Skeletal muscle satellite cell (primary cell): ENCODE measurements at regions not wholly inside any gene's neighbourhood (a gene's known extent, or its start where the extent isn't known, plus 50 kb on each side); places are given as distances from the start of the nearest gene placed in this dataset.

Source experiments
- H3K27me3 ChIP-seq: 2 replicates; pipeline ENCODE4 v1.7.0; 2013; ENCODE audit warnings: low read length; ENCODE audit not compliant: control insufficient read depth, insufficient read depth
- H3K36me3 ChIP-seq: 2 replicates; pipeline ENCODE4 v1.7.0; 2013; ENCODE audit warnings: mild to moderate bottlenecking, control low read depth, low read length; ENCODE audit not compliant: insufficient read depth
- H3K4me1 ChIP-seq: 2 replicates; pipeline ENCODE4 v1.7.0; 2013; ENCODE audit warnings: low read length; ENCODE audit not compliant: control insufficient read depth, insufficient read depth
- H3K4me2 ChIP-seq: 2 replicates; pipeline ENCODE4 v1.7.0; 2013; ENCODE audit warnings: mild to moderate bottlenecking, low read length
- H3K4me3 ChIP-seq: 2 replicates; pipeline ENCODE4 v1.7.0; 2013; ENCODE audit warnings: low read length
- H3K9ac ChIP-seq: 2 replicates; pipeline ENCODE4 v1.7.0; 2013; ENCODE audit warnings: mild to moderate bottlenecking, low read depth, low read length, moderate library complexity
- H3K9me3 ChIP-seq: replicated peaks from 2 replicates; pipeline ENCODE4 v1.7.0; 2013; ENCODE audit warnings: mild to moderate bottlenecking, control low read depth, low read length

DNA sequence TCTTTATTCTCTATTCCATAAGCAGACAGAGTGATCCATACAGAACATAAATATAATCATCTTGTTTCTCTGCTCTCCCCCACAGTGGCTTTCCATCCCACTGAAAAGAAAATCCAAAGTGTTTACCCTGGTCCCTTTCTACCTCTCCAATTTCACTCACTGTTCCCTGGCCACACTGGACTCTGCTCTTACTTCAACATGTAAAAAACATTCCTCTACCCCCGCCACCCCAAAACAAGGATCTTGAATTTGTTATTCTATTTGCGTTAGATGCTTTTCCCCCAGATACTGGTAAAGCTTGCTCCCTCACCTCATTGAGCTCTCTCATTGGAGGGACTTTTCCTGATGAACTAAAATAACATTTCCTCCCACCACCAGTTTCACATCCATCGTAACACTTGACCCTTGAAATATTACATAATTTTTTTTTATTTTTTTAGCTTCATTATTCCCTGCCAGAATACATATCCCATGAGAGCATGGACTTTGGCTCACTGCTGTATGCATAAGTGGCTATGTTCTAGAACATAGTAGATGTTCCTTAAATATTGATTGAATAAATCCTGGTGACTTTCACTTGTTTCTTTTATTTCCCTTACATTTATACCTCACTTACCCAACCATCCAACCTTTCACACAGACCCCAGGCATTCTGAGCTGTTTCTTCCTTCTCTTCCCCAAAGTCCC, 162.7 kb upstream of the MEIS2 start:
- no peaks in the 10 kb centered on the region for H3K9me3 ChIP-seq
- H3K9ac ChIP-seq, result no peak overlapping the region
- H3K36me3 ChIP-seq, result no peaks in the 10 kb centered on the region
- H3K4me3 ChIP-seq, result no peak overlapping the region
- H3K27me3 ChIP-seq, result no peaks in the 10 kb centered on the region
- H3K4me1 ChIP-seq, result no peaks in the 10 kb centered on the region
- H3K4me2 ChIP-seq, result no peak overlapping the region

DNA sequence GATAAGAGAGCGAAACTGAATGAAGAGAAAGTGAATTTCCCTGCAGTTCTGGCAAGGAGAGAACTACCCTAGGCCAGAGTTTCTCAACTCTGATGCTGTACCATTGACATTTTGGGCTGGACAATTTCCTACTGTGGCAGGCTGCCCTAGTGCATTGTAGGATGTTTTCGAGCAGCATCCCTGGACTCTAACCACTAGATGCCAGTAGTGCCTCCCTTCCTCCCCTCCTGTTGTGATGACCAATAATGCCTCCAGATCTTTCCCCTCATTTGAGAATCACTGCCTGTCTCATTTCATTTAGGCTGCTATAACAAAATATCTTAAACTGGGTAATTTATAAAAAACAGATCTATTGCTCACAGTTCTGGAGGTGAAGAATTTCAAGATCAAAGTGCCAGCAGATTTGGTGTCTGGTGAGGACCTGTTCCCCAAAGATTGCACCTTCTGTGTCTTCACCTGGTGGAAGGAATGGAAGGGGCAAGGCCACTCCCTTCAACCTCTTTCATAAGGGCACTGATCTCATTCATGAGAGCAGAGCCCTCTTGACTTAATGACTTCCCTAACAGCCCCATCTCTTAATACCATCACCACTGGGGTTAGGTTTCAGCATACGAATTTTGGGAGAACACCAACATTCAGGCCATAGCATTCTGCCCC, 188.9 kb upstream of the MEIS2 start:
- no peaks in the 10 kb centered on the region for H3K27me3 ChIP-seq
- H3K4me2 ChIP-seq, result no peak overlapping the region
- H3K4me1 ChIP-seq, result no peaks in the 10 kb centered on the region

DNA sequence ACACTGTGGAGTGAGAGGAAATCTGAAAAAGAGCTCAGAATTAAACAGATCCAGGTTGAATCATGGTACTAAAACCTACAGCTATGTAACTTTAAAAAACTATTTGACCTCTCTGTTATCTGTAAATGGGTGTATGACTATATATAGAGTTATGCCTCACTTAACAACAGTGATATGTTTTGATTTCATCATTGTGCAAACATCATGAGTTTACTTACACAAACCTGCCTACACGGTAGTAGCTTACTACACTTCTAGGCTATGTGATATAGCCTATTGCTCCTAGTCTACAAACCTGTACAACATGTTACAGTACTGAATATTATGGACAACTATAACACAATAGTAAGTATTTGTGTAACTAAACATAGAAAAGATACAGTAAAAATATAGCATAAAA, 191.6 kb upstream of the MEIS2 start:
- Histone ChIP-seq H3K4me1 (no peaks in the 10 kb centered on the region), H3K27me3 (no peaks in the 10 kb centered on the region), H3K9me3 (no peaks in the 10 kb centered on the region), H3K4me2 (no peak overlapping the region), H3K9ac (no peak overlapping the region), H3K4me3 (no peak overlapping the region), H3K36me3 (no peaks in the 10 kb centered on the region)

More for the DNA sequence above, 188.9 kb upstream of the MEIS2 start:
- no peak overlapping the region for H3K9ac ChIP-seq
- no peaks in the 10 kb centered on the region for H3K36me3 ChIP-seq
- no peaks in the 10 kb centered on the region for H3K9me3 ChIP-seq
- no peak overlapping the region for H3K4me3 ChIP-seq

DNA sequence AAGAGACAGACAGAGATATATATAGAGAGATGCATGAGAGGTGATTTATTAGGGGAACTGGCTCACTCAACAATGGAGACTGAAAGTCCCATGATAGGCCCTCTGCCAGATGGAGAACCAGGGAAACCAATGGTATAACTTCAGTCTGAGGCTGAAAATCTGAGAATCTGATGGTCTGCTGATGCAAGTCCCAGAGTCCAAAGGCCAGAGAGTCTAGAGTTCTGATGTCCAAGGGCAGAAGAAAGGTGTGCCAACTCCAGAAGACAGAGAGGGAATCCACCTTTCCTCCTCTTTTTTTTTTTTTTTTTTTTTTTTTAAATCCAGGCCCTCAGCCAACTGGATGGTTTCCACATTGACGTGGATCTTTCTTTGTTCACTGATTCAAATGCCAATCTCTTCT, 197.9 kb upstream of the MEIS2 start:
- Histone ChIP-seq H3K4me1 (no peaks in the 10 kb centered on the region), H3K4me2 (no peak overlapping the region), H3K9ac (no peak overlapping the region), H3K4me3 (no peak overlapping the region), H3K36me3 (no peaks in the 10 kb centered on the region), H3K9me3 (no peaks in the 10 kb centered on the region), H3K27me3 (no peaks in the 10 kb centered on the region)

DNA sequence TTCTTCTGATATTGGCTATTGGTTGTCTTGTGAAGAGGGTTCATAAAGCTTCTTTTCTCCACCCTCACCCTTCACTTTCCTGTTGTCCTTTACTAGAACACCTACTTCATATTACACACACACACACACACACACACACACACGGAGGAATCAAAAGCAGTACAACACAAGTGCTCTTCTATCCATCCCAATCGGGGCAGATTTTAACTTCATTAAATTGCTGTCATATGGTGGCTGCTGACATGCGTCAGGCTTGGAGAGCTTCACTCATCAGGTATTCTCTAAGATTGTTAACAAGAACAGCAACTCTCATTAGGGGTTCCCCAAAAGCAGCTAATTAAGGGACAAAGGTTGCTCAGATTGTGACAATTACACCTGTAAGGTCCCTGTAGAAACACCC, 239.1 kb upstream of the MEIS2 start:
- Histone ChIP-seq H3K4me1 (no peaks in the 10 kb centered on the region), H3K9me3 (no peaks in the 10 kb centered on the region), H3K36me3 (no peaks in the 10 kb centered on the region), H3K4me2 (no peak overlapping the region), H3K27me3 (no peaks in the 10 kb centered on the region), H3K4me3 (no peak overlapping the region), H3K9ac (no peak overlapping the region)

DNA sequence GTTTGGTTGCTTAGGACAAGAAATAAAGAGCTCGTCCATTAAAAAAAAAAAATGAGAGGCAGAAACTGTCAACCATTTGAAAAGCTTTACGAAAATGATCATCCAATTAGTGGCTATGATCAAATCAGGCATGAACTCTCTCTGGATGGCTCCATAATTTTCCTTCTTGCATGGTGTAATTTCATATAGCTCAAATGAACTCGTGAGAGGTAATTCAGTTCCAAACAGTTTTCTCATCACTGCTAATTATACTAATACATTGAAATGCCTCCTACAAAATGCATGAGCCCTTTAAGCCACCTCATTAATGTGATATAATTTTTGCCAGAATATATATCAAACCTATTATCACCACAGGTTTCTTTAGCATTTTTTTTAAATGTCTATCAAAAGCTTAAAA, 239.5 kb upstream of the MEIS2 start:
- no peaks in the 10 kb centered on the region for H3K4me1 ChIP-seq
- no peaks in the 10 kb centered on the region for H3K9me3 ChIP-seq
- no peak overlapping the region for H3K4me2 ChIP-seq
- no peaks in the 10 kb centered on the region for H3K36me3 ChIP-seq
- no peak overlapping the region for H3K9ac ChIP-seq
- H3K27me3 ChIP-seq, result no peaks in the 10 kb centered on the region
- no peak overlapping the region for H3K4me3 ChIP-seq

DNA sequence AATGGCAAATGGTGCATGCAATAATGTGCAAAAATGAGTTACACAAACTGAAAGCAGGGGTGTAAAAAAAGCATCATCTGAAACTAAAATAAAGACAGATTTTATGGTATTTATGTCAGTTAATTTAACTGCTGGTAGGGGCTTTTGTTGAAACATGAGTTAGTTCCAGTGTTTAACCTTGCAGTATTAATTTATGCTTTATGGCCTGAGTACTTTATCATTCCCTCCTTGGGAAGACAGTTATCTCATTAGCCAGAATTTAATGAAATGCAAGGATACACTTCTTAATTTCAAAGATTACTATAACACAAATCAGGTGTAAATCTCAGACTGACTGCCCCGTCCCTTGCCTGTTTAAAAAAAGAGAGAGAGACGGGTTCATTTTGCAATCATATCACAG, 240.1 kb upstream of the MEIS2 start:
- no peaks in the 10 kb centered on the region for H3K9me3 ChIP-seq
- no peaks in the 10 kb centered on the region for H3K27me3 ChIP-seq
- H3K9ac ChIP-seq, result no peak overlapping the region
- H3K4me2 ChIP-seq, result no peak overlapping the region
- no peak overlapping the region for H3K4me3 ChIP-seq
- no peaks in the 10 kb centered on the region for H3K36me3 ChIP-seq
- no peaks in the 10 kb centered on the region for H3K4me1 ChIP-seq

DNA sequence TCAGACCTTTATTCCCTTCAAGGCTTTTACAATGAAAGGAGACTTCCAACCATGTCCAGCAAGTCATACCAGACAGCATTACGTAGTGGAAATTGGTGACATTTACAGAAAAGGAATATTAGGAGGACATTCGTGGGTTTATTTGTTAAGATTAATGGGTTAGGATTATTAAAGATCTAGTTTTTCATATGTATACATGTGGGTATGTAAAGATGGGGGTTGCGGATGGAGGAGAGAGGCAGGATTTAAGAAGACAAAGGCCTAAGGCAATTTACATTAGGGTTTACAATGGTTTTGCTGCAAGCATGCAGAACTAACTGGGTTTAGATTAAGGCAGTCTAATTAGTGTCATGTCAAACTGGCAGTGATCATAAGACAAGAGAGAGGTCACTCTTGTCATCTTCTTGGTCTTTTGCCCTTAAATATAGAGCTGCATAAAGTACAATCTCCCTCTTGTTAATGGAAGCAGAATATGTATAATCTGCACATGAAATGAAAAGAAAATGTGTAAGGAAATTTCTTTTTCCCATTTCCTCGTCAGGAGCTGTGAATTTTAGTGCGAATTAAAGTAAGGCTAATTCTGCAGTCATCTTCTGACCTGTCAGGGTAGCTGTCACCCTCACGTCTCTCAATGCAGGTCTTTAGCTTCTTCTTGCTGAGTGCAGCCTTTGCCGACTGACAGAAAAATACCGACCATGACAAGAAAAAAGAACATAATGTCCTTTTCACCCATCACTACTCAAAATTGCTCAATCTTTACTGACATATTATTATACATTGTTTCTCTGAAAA, 258.9 kb upstream of the MEIS2 start:
- no peak overlapping the region for H3K9ac ChIP-seq
- no peaks in the 10 kb centered on the region for H3K9me3 ChIP-seq
- H3K27me3 ChIP-seq, result no peaks in the 10 kb centered on the region
- H3K4me2 ChIP-seq, result no peak overlapping the region
- H3K4me1 ChIP-seq, result no peaks in the 10 kb centered on the region
- H3K4me3 ChIP-seq, result no peak overlapping the region
- H3K36me3 ChIP-seq, result no peaks in the 10 kb centered on the region

DNA sequence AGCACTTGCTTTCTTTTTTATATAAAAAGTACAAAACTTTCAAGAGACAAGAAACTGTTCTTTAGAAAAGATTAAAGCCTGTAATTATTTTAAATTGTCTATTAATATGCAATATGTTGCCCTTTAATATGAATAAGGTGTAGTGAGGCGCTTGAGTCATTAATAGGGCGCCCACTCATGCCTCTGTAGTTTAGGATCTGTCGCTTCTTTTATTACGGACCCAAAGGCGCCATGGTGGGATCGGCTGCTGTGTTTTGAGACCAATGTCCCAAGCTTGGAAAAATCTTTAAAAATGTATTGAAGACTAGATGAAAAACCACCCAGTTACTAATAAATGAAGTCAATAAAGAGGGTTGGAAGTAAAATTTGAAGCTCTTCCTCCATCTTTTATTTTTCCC, 259.5 kb upstream of the MEIS2 start:
- no peak overlapping the region for H3K9ac ChIP-seq
- H3K9me3 ChIP-seq, result no peaks in the 10 kb centered on the region
- H3K27me3 ChIP-seq, result no peaks in the 10 kb centered on the region
- no peak overlapping the region for H3K4me2 ChIP-seq
- no peaks in the 10 kb centered on the region for H3K4me1 ChIP-seq
- no peaks in the 10 kb centered on the region for H3K36me3 ChIP-seq
- H3K4me3 ChIP-seq, result no peak overlapping the region

DNA sequence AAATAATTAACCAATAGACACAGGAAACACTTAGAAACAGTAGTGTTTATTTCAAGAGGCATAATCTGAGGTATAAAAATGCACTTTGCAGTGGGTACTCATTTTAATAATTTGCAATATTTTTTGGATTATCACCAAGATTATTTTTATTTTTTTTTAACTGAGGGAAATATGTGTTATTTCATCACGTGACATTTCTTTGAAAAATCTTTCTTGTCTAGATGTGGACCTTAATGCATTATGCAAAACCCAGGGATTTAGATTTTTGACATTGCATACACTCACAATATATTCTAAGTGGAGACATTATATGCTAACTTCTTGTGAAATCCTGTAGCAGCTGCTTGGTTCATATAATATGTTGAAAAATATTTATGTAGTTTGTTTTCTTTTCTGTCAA, 260.4 kb upstream of the MEIS2 start:
- H3K9me3 ChIP-seq, result no peaks in the 10 kb centered on the region
- no peaks in the 10 kb centered on the region for H3K4me1 ChIP-seq
- H3K36me3 ChIP-seq, result no peaks in the 10 kb centered on the region
- no peaks in the 10 kb centered on the region for H3K27me3 ChIP-seq
- H3K9ac ChIP-seq, result no peak overlapping the region
- H3K4me3 ChIP-seq, result no peak overlapping the region
- H3K4me2 ChIP-seq, result no peak overlapping the region

DNA sequence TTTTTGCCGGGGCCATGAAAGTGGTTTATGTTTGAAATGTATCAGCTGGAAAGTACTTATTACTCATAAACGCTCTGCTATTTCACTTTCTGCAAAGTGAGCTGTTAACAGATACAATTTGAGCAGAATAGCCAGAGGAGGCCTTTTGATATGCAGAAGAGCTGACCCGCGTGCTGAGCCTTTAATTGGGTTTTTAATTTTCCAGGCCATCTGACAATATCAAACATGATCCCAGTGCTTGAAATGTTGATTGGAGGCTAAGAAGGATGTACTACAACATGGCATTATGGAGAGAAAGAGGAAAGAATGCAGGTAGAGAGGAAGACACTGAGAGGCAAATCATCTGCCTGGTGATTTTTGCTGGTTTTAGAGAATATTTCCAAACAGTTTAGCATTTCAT, 261.3 kb upstream of the MEIS2 start:
- Histone ChIP-seq H3K27me3 (no peaks in the 10 kb centered on the region), H3K4me3 (no peak overlapping the region), H3K9ac (no peak overlapping the region), H3K9me3 (no peaks in the 10 kb centered on the region), H3K4me2 (no peak overlapping the region), H3K4me1 (no peaks in the 10 kb centered on the region), H3K36me3 (no peaks in the 10 kb centered on the region)
